Smooth muscle cell (in vitro differentiated cells): ENCODE measurements at regions not wholly inside any gene's neighbourhood (a gene's known extent, or its start where the extent isn't known, plus 50 kb on each side); places are given as distances from the start of the nearest gene placed in this dataset.

ENCODE experiments used
- DNase-seq: peaks from one replicate; lab custom pipeline; 2025; ENCODE audit not compliant: unreplicated experiment; lab: John Stamatoyannopoulos, UW
- H2AFZ ChIP-seq: fragments of 200-600 bp; sonication (generic); 2 replicates; pipeline ENCODE4 v1.6.0; 2016; ENCODE audit warnings: antibody characterized with exemption, low read depth, mild to moderate bottlenecking
- H3F3A ChIP-seq: fragments of 200-600 bp; sonication (generic); 2 replicates; pipeline ENCODE4 v1.6.0; 2017; ENCODE audit warnings: antibody characterized with exemption, low read depth
- H3K27ac ChIP-seq: fragments of 200-600 bp; sonication (generic); 2 replicates; pipeline ENCODE4 v1.5.1; 2016; ENCODE audit warnings: low read depth, mild to moderate bottlenecking
- H3K27me3 ChIP-seq: fragments of 200-600 bp; sonication (generic); 2 replicates; pipeline ENCODE4 v1.6.1; 2016; ENCODE audit warnings: low read depth, mild to moderate bottlenecking
- H3K36me3 ChIP-seq: fragments of 200-600 bp; sonication (generic); 2 replicates; pipeline ENCODE4 v1.5.1; 2016; ENCODE audit warnings: low read depth
- H3K4me1 ChIP-seq: fragments of 200-600 bp; sonication (generic); 2 replicates; pipeline ENCODE4 v1.5.1; 2016; ENCODE audit warnings: low read depth
- H3K4me2 ChIP-seq: fragments of 200-600 bp; sonication (generic); 2 replicates; pipeline ENCODE4 v1.6.0; 2016; ENCODE audit warnings: mild to moderate bottlenecking
- H3K4me3 ChIP-seq: fragments of 200-600 bp; sonication (generic); 2 replicates; pipeline ENCODE4 v1.5.1; 2016; ENCODE audit warnings: mild to moderate bottlenecking
- H3K79me2 ChIP-seq: fragments of 200-600 bp; sonication (generic); 2 replicates; pipeline ENCODE4 v1.6.0; 2016; ENCODE audit warnings: low read depth, mild to moderate bottlenecking
- H3K9ac ChIP-seq: fragments of 200-600 bp; sonication (generic); 2 replicates; pipeline ENCODE4 v1.6.0; 2016; ENCODE audit warnings: low read depth
- H3K9me3 ChIP-seq: fragments of 200-600 bp; sonication (generic); replicated peaks from 2 replicates; pipeline ENCODE4 v1.5.1; 2016; ENCODE audit warnings: low read depth
- H4K20me1 ChIP-seq: fragments of 200-600 bp; sonication (generic); 2 replicates; pipeline ENCODE4 v1.6.0; 2016; ENCODE audit warnings: low read depth
- CTCF ChIP-seq: fragments of 200-600 bp; sonication (generic); IDR thresholded peaks from 2 replicates; pipeline ENCODE4 v1.5.1; 2017; ENCODE audit warnings: borderline replicate concordance, mild to moderate bottlenecking, antibody characterized with exemption; ENCODE audit not compliant: insufficient read depth, poor library complexity, severe bottlenecking
- whole genome bisulfite sequencing: methylation state at CpG from one replicate; pipeline ENCODE4 v1.1.7; 2016; ENCODE audit warnings: low lambda C conversion rate; 5-methylcytosine and 5-hydroxymethylcytosine counted together

- H3K27me3 ChIP-seq: no peaks in the 10 kb centered on the region
- no peaks in the 10 kb centered on the region for H3K36me3 ChIP-seq
- H3K9ac ChIP-seq: no peak overlapping the region
- H4K20me1 ChIP-seq: no peaks in the 10 kb centered on the region
- H3K4me1 ChIP-seq: no peaks in the 10 kb centered on the region
- H2AFZ ChIP-seq: no peak overlapping the region
- H3K4me3 ChIP-seq: no peak overlapping the region
- H3F3A ChIP-seq: no peaks in the 10 kb centered on the region
- 51% methylated on average over 2 of the region's 2 CpGs for WGBS
- no peaks in the 10 kb centered on the region for H3K9me3 ChIP-seq
- no peak overlapping the region for H3K4me2 ChIP-seq
- DNase-seq: no peak
- H3K79me2 ChIP-seq: no peaks in the 10 kb centered on the region
- TF ChIP-seq CTCF: no peak
- H3K27ac ChIP-seq: no peak overlapping the region
These were observed 162.2 kb upstream of the FAM3C start for GRCh38 chr7:121558288-121558687.

GRCh38 chr7:121557034-121557892 lies 161.2 kb upstream of the FAM3C start:
- Histone ChIP-seq H3K27ac (no peak overlapping the region), H4K20me1 (no peaks in the 10 kb centered on the region), H3K4me1 (no peaks in the 10 kb centered on the region), H2AFZ (no peak overlapping the region), H3K27me3 (no peaks in the 10 kb centered on the region), H3K4me2 (no peak overlapping the region), H3K9ac (no peak overlapping the region), H3F3A (no peaks in the 10 kb centered on the region), H3K36me3 (no peaks in the 10 kb centered on the region), H3K4me3 (no peak overlapping the region), H3K9me3 (no peaks in the 10 kb centered on the region), H3K79me2 (no peaks in the 10 kb centered on the region)
- no peak for DNase-seq
- WGBS: 96% methylated on average over 4 of the region's 4 CpGs
- no peak for TF ChIP-seq CTCF

- Histone ChIP-seq H3K9me3 (no peaks in the 10 kb centered on the region), H3K79me2 (no peaks in the 10 kb centered on the region), H2AFZ (no peak overlapping the region), H3K36me3 (no peaks in the 10 kb centered on the region), H3F3A (no peaks in the 10 kb centered on the region), H4K20me1 (no peaks in the 10 kb centered on the region), H3K9ac (no peak overlapping the region), H3K27me3 (no peaks in the 10 kb centered on the region), H3K4me2 (no peak overlapping the region), H3K4me3 (no peak overlapping the region), H3K27ac (no peak overlapping the region), H3K4me1 (no peaks in the 10 kb centered on the region)
- no peak for DNase-seq
- TF ChIP-seq CTCF: no peak
- 87% methylated on average over 3 of the region's 3 CpGs for WGBS
These were observed 159.4 kb upstream of the FAM3C start for GRCh38 chr7:121555558-121555957.
